GM21619 (cell line): ENCODE measurements at regions not wholly inside any gene's neighbourhood (a gene's known extent, or its start where the extent isn't known, plus 50 kb on each side); places are given as distances from the start of the nearest gene placed in this dataset.

Source experiments
- ATAC-seq: cut with Tn5 transposase; IDR thresholded peaks from one replicate; pipeline ENCODE4 v1.9.1; 2021; ENCODE audit not compliant: unreplicated experiment

GRCh38 chr6:120137492-120137891 lies 787.9 kb upstream of the MAN1A1 start:
- no peak for ATAC-seq

- no peak for ATAC-seq
Observed at GRCh38 chr6:120129228-120129627, 779.7 kb upstream of the MAN1A1 start.

- ATAC-seq, result no peak
Observed at GRCh38 chr6:120122401-120122800, 772.8 kb upstream of the MAN1A1 start.

- ATAC-seq, result no peak
Observed at GRCh38 chr6:120116343-120116742, 766.8 kb upstream of the MAN1A1 start.

GRCh38 chr6:120112980-120113379 lies 763.4 kb upstream of the MAN1A1 start:
- ATAC-seq, result no peak

- no peak for ATAC-seq
Observed at GRCh38 chr6:120111001-120111400, 761.4 kb upstream of the MAN1A1 start.

GRCh38 chr6:120108061-120108795 lies 758.7 kb upstream of the MAN1A1 start:
- ATAC-seq, result no peak

GRCh38 chr6:120103618-120104017 lies 754.1 kb upstream of the MAN1A1 start:
- no peak for ATAC-seq

- ATAC-seq, result no peak
Observed at GRCh38 chr6:120096696-120097260, 747.2 kb upstream of the MAN1A1 start.

GRCh38 chr6:120083186-120083585 lies 733.6 kb upstream of the MAN1A1 start:
- no peak for ATAC-seq

GRCh38 chr6:120077489-120077888 lies 727.9 kb upstream of the MAN1A1 start:
- ATAC-seq, result no peak

- ATAC-seq, result no peak
Observed at GRCh38 chr6:120058410-120058809, 708.8 kb upstream of the MAN1A1 start.

- peak; percentile 72 for ATAC-seq
Observed at GRCh38 chr6:120056085-120056484, 706.5 kb upstream of the MAN1A1 start.

GRCh38 chr6:120055071-120055470 lies 705.5 kb upstream of the MAN1A1 start:
- no peak for ATAC-seq

- no peak for ATAC-seq
Observed at GRCh38 chr6:120039664-120040063, 690.1 kb upstream of the MAN1A1 start.

- no peak for ATAC-seq
Observed at GRCh38 chr6:120031837-120032236, 682.3 kb upstream of the MAN1A1 start.

- ATAC-seq, result no peak
Observed at GRCh38 chr6:120026791-120027190, 677.2 kb upstream of the MAN1A1 start.

GRCh38 chr6:120010075-120010474 lies 660.5 kb upstream of the MAN1A1 start:
- ATAC-seq, result no peak

- no peak for ATAC-seq
Observed at GRCh38 chr6:120005292-120005976, 655.9 kb upstream of the MAN1A1 start.

GRCh38 chr6:119986934-119987549 lies 637.5 kb upstream of the MAN1A1 start:
- ATAC-seq, result no peak

- no peak for ATAC-seq
Observed at GRCh38 chr6:119985952-119986736, 636.6 kb upstream of the MAN1A1 start.
